Astrocyte (in vitro differentiated cells and primary cell): ENCODE measurements at regions not wholly inside any gene's neighbourhood (a gene's known extent, or its start where the extent isn't known, plus 50 kb on each side); places are given as distances from the start of the nearest gene placed in this dataset.

ENCODE experiments used
- DNase-seq: peaks from one replicate; pipeline ENCODE4 v3.0.0-alpha.2; 2010; ENCODE audit warnings: low read depth
- FAIRE-seq: peaks from 2 replicates; lab custom pipeline; 2011; peaks lifted over from hg19 to GRCh38; lab: Jason Lieb, UNC
- H2AFZ ChIP-seq: 2 replicates; pipeline ENCODE4 v1.6.0; 2012; ENCODE audit warnings: low read depth, low read length, inconsistent platforms
- H3K27ac ChIP-seq: 2 replicates; pipeline ENCODE4 v1.5.1; 2011; ENCODE audit warnings: low read depth, low read length, inconsistent platforms
- H3K27me3 ChIP-seq: 2 replicates; pipeline ENCODE4 v1.6.0; 2011; ENCODE audit warnings: low read length, inconsistent platforms; ENCODE audit not compliant: insufficient read depth
- H3K36me3 ChIP-seq: 2 replicates; pipeline ENCODE4 v1.5.1; 2011; ENCODE audit warnings: low read length, inconsistent platforms; ENCODE audit not compliant: insufficient read depth
- H3K4me1 ChIP-seq: 2 replicates; pipeline ENCODE4 v1.5.1; 2011; ENCODE audit warnings: low read length, inconsistent platforms; ENCODE audit not compliant: insufficient read depth
- H3K4me2 ChIP-seq: 2 replicates; pipeline ENCODE4 v1.6.0; 2012; ENCODE audit warnings: low read length, inconsistent platforms
- H3K4me3 ChIP-seq: 2 replicates; pipeline ENCODE4 v1.5.1; 2011; ENCODE audit warnings: low read depth, mild to moderate bottlenecking, low read length, inconsistent platforms; ENCODE audit not compliant: insufficient read depth
- H3K79me2 ChIP-seq: 2 replicates; pipeline ENCODE4 v1.6.0; 2012; ENCODE audit warnings: mild to moderate bottlenecking, low read length, inconsistent platforms; ENCODE audit not compliant: insufficient read depth
- H3K9ac ChIP-seq: 2 replicates; pipeline ENCODE4 v1.6.0; 2012; ENCODE audit warnings: mild to moderate bottlenecking, low read length, inconsistent platforms
- H3K9me3 ChIP-seq: 2 replicates; pipeline ENCODE4 v1.5.1; 2012; ENCODE audit warnings: low read depth, mild to moderate bottlenecking, low read length, inconsistent platforms; ENCODE audit not compliant: insufficient read depth
- H4K20me1 ChIP-seq: 2 replicates; pipeline ENCODE4 v1.6.0; 2012; ENCODE audit warnings: low read length, inconsistent platforms; ENCODE audit not compliant: insufficient read depth
- H3K27ac Mint-ChIP-seq: one replicate; pipeline ENCODE4 v1.8.0; 2021; ENCODE audit warnings: mild to moderate bottlenecking, mixed read lengths; ENCODE audit not compliant: unreplicated experiment
- H3K27me3 Mint-ChIP-seq: one replicate; pipeline ENCODE4 v1.8.0; 2021; ENCODE audit warnings: low read depth, mixed read lengths; ENCODE audit not compliant: unreplicated experiment
- H3K36me3 Mint-ChIP-seq: one replicate; pipeline ENCODE4 v1.8.0; 2021; ENCODE audit warnings: low read depth, mixed read lengths; ENCODE audit not compliant: unreplicated experiment
- H3K4me1 Mint-ChIP-seq: one replicate; pipeline ENCODE4 v1.8.0; 2021; ENCODE audit warnings: low read depth, mixed read lengths; ENCODE audit not compliant: unreplicated experiment
- H3K4me3 Mint-ChIP-seq: one replicate; pipeline ENCODE4 v1.8.0; 2021; ENCODE audit warnings: mild to moderate bottlenecking, moderate library complexity, mixed read lengths; ENCODE audit not compliant: unreplicated experiment
- H3K9me3 Mint-ChIP-seq: one replicate; pipeline ENCODE4 v1.8.0; 2021; ENCODE audit warnings: mild to moderate bottlenecking, mixed read lengths; ENCODE audit not compliant: unreplicated experiment
- EZH2 ChIP-seq: IDR thresholded peaks from 2 replicates; pipeline ENCODE4 v1.6.1; 2012; ENCODE audit warnings: mild to moderate bottlenecking, low read length, inconsistent platforms; ENCODE audit not compliant: insufficient read depth
- TF ChIP-seq, protein P1 (sequence below): IDR thresholded peaks from 2 replicates; pipeline ENCODE4 v1.5.1; 2011; ENCODE audit warnings: low read depth, mild to moderate bottlenecking, inconsistent platforms, low read length, moderate library complexity; ENCODE audit not compliant: insufficient read depth

DNA sequence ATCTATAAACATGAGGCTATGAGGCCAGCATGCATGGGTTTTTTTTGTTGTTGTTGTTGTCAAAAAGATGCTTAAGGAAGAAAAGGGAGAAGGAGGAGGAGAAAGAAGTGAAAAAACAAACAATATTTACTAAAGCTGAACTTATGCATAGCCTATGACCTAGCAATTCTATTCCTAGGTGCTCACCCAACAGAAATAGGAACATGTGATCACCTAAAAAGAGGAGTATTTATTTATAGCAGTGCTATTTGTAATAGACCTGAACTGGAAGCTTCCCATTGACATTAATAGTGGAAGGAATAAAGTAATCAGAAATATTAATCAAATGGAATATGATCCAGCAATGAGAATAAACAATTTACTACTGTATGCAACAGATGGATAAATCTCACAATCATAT lies 156.5 kb upstream of the OLIG3 start:
- Mint-ChIP-seq H3K36me3 (no peaks in the 10 kb centered on the region), H3K9me3 (peaks cover 13% of the 10 kb centered on the region), H3K27ac (no peak overlapping the region), H3K4me1 (no peaks in the 10 kb centered on the region), H3K27me3 (peaks cover 3% of the 10 kb centered on the region), H3K4me3 (no peak overlapping the region)
- H3K36me3 ChIP-seq, result no peaks in the 10 kb centered on the region
- H4K20me1 ChIP-seq, result no peaks in the 10 kb centered on the region
- H3K27me3 ChIP-seq, result no peaks in the 10 kb centered on the region
- TF ChIP-seq, protein P1, sequence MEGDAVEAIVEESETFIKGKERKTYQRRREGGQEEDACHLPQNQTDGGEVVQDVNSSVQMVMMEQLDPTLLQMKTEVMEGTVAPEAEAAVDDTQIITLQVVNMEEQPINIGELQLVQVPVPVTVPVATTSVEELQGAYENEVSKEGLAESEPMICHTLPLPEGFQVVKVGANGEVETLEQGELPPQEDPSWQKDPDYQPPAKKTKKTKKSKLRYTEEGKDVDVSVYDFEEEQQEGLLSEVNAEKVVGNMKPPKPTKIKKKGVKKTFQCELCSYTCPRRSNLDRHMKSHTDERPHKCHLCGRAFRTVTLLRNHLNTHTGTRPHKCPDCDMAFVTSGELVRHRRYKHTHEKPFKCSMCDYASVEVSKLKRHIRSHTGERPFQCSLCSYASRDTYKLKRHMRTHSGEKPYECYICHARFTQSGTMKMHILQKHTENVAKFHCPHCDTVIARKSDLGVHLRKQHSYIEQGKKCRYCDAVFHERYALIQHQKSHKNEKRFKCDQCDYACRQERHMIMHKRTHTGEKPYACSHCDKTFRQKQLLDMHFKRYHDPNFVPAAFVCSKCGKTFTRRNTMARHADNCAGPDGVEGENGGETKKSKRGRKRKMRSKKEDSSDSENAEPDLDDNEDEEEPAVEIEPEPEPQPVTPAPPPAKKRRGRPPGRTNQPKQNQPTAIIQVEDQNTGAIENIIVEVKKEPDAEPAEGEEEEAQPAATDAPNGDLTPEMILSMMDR, result no peak
- no peak for TF ChIP-seq EZH2
- H3K27ac ChIP-seq, result no peak overlapping the region
- FAIRE-seq (no peak), DNase-seq (no peak)
- no peaks in the 10 kb centered on the region for H3K79me2 ChIP-seq
- H2AFZ ChIP-seq, result no peak overlapping the region
- no peak overlapping the region for H3K9ac ChIP-seq
- no peak overlapping the region for H3K4me2 ChIP-seq
- no peaks in the 10 kb centered on the region for H3K4me1 ChIP-seq
- H3K9me3 ChIP-seq, result peaks cover 8% of the 10 kb centered on the region
- no peak overlapping the region for H3K4me3 ChIP-seq

DNA sequence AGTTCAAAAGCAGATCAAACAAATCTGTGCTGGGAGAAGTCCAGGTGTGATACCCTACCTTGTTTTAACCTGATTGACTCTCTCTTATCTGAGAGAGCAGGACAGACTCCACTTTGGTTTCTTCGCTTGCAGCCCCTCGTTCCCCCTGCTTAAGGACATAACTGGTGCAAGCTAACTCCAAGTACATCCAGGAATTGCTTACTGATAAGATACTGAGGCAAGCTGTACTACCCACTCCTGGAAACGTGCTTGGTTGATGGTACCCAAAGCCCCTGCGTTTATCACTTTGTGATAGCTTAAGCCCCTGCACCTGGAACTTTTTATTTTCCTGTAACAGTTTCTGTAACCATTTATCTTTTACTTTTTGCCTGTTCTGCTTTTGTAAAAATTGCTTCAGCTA lies 157.0 kb upstream of the OLIG3 start:
- no peaks in the 10 kb centered on the region for H3K79me2 ChIP-seq
- no peak for FAIRE-seq
- no peak overlapping the region for H3K9ac ChIP-seq
- peaks cover 11% of the 10 kb centered on the region for H3K9me3 ChIP-seq
- Mint-ChIP-seq H3K4me1 (no peaks in the 10 kb centered on the region), H3K27me3 (peaks cover 3% of the 10 kb centered on the region), H3K4me3 (no peak overlapping the region), H3K9me3 (peaks cover 13% of the 10 kb centered on the region), H3K36me3 (no peaks in the 10 kb centered on the region), H3K27ac (no peak overlapping the region)
- no peaks in the 10 kb centered on the region for H4K20me1 ChIP-seq
- no peaks in the 10 kb centered on the region for H3K36me3 ChIP-seq
- no peaks in the 10 kb centered on the region for H3K27me3 ChIP-seq
- H2AFZ ChIP-seq, result no peak overlapping the region
- no peak for TF ChIP-seq EZH2
- TF ChIP-seq, protein P1, result no peak
- H3K4me2 ChIP-seq, result no peak overlapping the region
- DNase-seq, result no peak
- H3K27ac ChIP-seq, result no peak overlapping the region
- no peaks in the 10 kb centered on the region for H3K4me1 ChIP-seq
- no peak overlapping the region for H3K4me3 ChIP-seq

DNA sequence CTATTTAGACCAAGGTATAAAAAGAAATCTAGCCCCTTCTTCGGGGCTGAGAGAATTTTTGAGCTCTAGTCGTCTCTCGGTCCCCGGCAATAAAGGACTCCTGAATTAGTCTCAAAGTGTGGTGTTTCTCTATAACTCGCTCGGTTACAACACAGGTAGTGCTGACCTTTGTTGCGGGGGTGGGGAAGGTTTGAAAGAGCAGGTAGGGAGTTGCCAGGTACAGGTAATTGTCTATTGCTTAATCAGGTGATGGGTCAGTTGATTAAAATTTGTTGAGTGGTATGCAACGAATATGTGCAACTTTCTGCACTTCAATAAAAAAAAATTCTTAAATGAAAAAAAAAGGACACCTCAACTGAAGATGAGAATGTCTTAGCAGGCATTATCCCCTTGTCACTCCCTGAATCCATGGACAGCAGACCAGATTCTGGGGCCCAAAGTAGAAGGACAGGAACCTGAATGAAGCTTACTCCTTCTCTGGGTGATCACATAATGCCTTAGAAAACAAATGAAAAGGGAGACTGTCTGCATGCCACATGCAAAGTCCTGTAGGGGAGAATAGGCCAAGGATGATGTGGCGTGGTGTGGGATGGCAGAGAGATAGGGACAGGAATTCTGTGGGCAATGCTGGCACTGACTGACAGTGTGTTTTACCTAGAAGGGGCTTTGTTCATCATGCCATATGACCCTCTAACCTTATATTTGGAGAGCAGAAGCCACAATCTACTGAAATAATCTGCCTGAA lies 157.6 kb upstream of the OLIG3 start:
- Histone ChIP-seq H3K36me3 (no peaks in the 10 kb centered on the region), H3K9ac (no peak overlapping the region), H3K4me2 (no peak overlapping the region), H3K4me3 (no peak overlapping the region), H3K27me3 (no peaks in the 10 kb centered on the region), H4K20me1 (no peaks in the 10 kb centered on the region), H3K4me1 (no peaks in the 10 kb centered on the region), H3K27ac (no peak overlapping the region), H3K79me2 (no peaks in the 10 kb centered on the region), H2AFZ (no peak overlapping the region), H3K9me3 (peaks cover 11% of the 10 kb centered on the region)
- Mint-ChIP-seq H3K4me3 (no peak overlapping the region), H3K9me3 (peaks cover 17% of the 10 kb centered on the region), H3K27me3 (peaks cover 3% of the 10 kb centered on the region), H3K36me3 (no peaks in the 10 kb centered on the region), H3K27ac (no peak overlapping the region), H3K4me1 (no peaks in the 10 kb centered on the region)
- no peak for FAIRE-seq
- no peak for TF ChIP-seq EZH2
- TF ChIP-seq, protein P1, result no peak
- DNase-seq, result no peak
